ENCODE measurements at regions not wholly inside any gene's neighbourhood (a gene's known extent, or its start where the extent isn't known, plus 50 kb on each side); places are given as distances from the start of the nearest gene placed in this dataset.

- Mint-ChIP-seq H3K27ac (no peak overlapping the region), H3K27me3 (ENCODE audit: low read depth) (no peaks in the 10 kb centered on the region), H3K4me3 (no peak overlapping the region), H3K36me3 (no peaks in the 10 kb centered on the region), H3K9me3 (peaks cover 3% of the 10 kb centered on the region), H3K4me1 (no peaks in the 10 kb centered on the region)
- DNase-seq (ENCODE audit: low spot score), result no peak
- TF ChIP-seq ZNF416 (CRISPR knock-in tag; IDR thresholded peaks at IDR 0.05) (no peak), FOXK1 (CRISPR knock-in tag; IDR thresholded peaks at IDR 0.05) (no peak), CREB1 (CRISPR knock-in tag; IDR thresholded peaks at IDR 0.05) (no peak), SMAD3 (CRISPR knock-in tag; IDR thresholded peaks at IDR 0.05; ENCODE audit: borderline replicate concordance) (no peak), ATF2 (CRISPR knock-in tag; IDR thresholded peaks at IDR 0.05; ENCODE audit: borderline replicate concordance, low read depth) (no peak), OVOL2 (CRISPR knock-in tag; IDR thresholded peaks at IDR 0.05; ENCODE audit: borderline replicate concordance) (no peak), NR2C2 (CRISPR knock-in tag; IDR thresholded peaks at IDR 0.05) (no peak), ARID4B (CRISPR knock-in tag; IDR thresholded peaks at IDR 0.05; ENCODE audit: borderline replicate concordance) (no peak), ZNF232 (CRISPR knock-in tag; IDR thresholded peaks at IDR 0.05) (no peak), SMAD4 (CRISPR knock-in tag; IDR thresholded peaks at IDR 0.05) (no peak), MXD4 (CRISPR knock-in tag; IDR thresholded peaks at IDR 0.05; ENCODE audit: borderline replicate concordance) (no peak), FOXP1 (CRISPR knock-in tag; IDR thresholded peaks at IDR 0.05; ENCODE audit: borderline replicate concordance) (no peak), NFATC4 (CRISPR knock-in tag; IDR thresholded peaks at IDR 0.05) (no peak), MYBL2 (CRISPR knock-in tag; IDR thresholded peaks at IDR 0.05) (no peak)
- no peak for ATAC-seq
- ChIA-PET CTCF (no interaction called here), POLR2A (no interaction called here)
Measured at GRCh38 chr3:153458881-153459280, 296.9 kb downstream of the RAP2B start.

- ChIA-PET POLR2A (no interaction called here), CTCF (interaction anchor here (0.6 kb wide), 1 partner anchor 302 kb away, joined by 3 read pairs; no protein-coding TSS in a partner anchor)
- Mint-ChIP-seq H3K27me3 (ENCODE audit: low read depth) (no peaks in the 10 kb centered on the region), H3K36me3 (no peaks in the 10 kb centered on the region), H3K4me1 (no peaks in the 10 kb centered on the region), H3K27ac (no peak overlapping the region), H3K9me3 (peaks cover 3% of the 10 kb centered on the region), H3K4me3 (no peak overlapping the region)
- ATAC-seq (no peak), DNase-seq (ENCODE audit: low spot score) (no peak)
- TF ChIP-seq ERG (CRISPR knock-in tag; IDR thresholded peaks at IDR 0.05) (no peak), NFE2L1 (CRISPR knock-in tag; IDR thresholded peaks at IDR 0.05) (no peak), ZBTB21 (CRISPR knock-in tag; IDR thresholded peaks at IDR 0.05; ENCODE audit: borderline replicate concordance) (no peak), ZNF263 (CRISPR knock-in tag; IDR thresholded peaks at IDR 0.05; ENCODE audit: low read depth) (no peak), SMAD3 (CRISPR knock-in tag; IDR thresholded peaks at IDR 0.05; ENCODE audit: borderline replicate concordance) (no peak), OVOL2 (CRISPR knock-in tag; IDR thresholded peaks at IDR 0.05; ENCODE audit: borderline replicate concordance) (no peak), ZSCAN18 (CRISPR knock-in tag; IDR thresholded peaks at IDR 0.05) (no peak), ZNF219 (CRISPR knock-in tag; IDR thresholded peaks at IDR 0.05; ENCODE audit: borderline replicate concordance) (no peak), JUN (CRISPR knock-in tag; IDR thresholded peaks at IDR 0.05) (no peak), ZNF138 (CRISPR knock-in tag; conservative IDR thresholded peaks at IDR 0.05) (no peak), CREM (CRISPR knock-in tag; IDR thresholded peaks at IDR 0.05) (no peak), FOXP1 (CRISPR knock-in tag; IDR thresholded peaks at IDR 0.05; ENCODE audit: borderline replicate concordance) (no peak), ARID4B (CRISPR knock-in tag; IDR thresholded peaks at IDR 0.05; ENCODE audit: borderline replicate concordance) (no peak)
Measured at GRCh38 chr3:153462545-153462944, 300.5 kb downstream of the RAP2B start.

All from WTC11 (cell line).